WERI-Rb-1 (cell line): ENCODE measurements at regions not wholly inside any gene's neighbourhood (a gene's known extent, or its start where the extent isn't known, plus 50 kb on each side); places are given as distances from the start of the nearest gene placed in this dataset.

ENCODE experiments used
- DNase-seq: peaks from one replicate; pipeline ENCODE4 v3.0.0-alpha.2; 2020
- H3K27ac ChIP-seq: fragments of 250-450 bp; sonication (Bioruptor Pico); 2 replicates; pipeline ENCODE4 v1.5.1; 2020; ENCODE audit warnings: mild to moderate bottlenecking, moderate library complexity
- H3K27me3 ChIP-seq: fragments of 250-450 bp; sonication (Bioruptor Pico); 2 replicates; pipeline ENCODE4 v1.5.1; 2021; ENCODE audit warnings: mild to moderate bottlenecking, low read depth, moderate library complexity; ENCODE audit not compliant: insufficient read depth, severe bottlenecking
- H3K36me3 ChIP-seq: fragments of 250-450 bp; sonication (Bioruptor Pico); 2 replicates; pipeline ENCODE4 v1.5.1; 2020; ENCODE audit warnings: mild to moderate bottlenecking, moderate library complexity
- H3K4me3 ChIP-seq: 2 replicates; pipeline ENCODE4 v1.5.1; 2011; ENCODE audit warnings: low read depth, mild to moderate bottlenecking, control low read depth, low read length
- H3K9me3 ChIP-seq: fragments of 250-450 bp; sonication (Bioruptor Pico); 2 replicates; pipeline ENCODE4 v1.5.1; 2021; ENCODE audit warnings: mild to moderate bottlenecking, moderate library complexity; ENCODE audit not compliant: severe bottlenecking
- TF ChIP-seq, protein P1 (sequence below): IDR thresholded peaks from 2 replicates; pipeline ENCODE4 v1.5.1; 2011; ENCODE audit warnings: low read depth, mild to moderate bottlenecking, control low read depth, inconsistent platforms, low read length

DNA sequence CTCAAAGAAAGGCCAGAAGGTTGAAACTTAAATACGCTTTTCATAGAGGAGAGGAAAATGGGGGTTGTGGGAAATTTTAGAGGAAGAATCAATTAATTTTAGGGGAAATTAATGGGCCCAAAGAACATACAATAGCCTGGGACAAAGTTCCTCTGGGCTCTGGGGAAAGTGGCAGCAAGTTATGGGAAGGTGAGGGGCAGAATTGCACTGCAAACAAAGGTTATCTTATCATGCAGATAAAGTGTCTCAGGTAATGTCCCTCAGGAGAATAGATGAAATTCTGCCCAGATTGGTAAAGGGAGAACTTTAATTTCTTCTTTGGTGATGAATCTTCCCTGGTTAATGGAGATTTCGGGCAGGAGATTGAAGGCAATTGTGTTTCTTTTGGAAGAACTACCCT is 326.1 kb upstream of the SLC24A2 start:
- Histone ChIP-seq H3K9me3 (peaks cover 8% of the 10 kb centered on the region), H3K36me3 (no peaks in the 10 kb centered on the region), H3K27me3 (no peaks in the 10 kb centered on the region), H3K27ac (no peak overlapping the region), H3K4me3 (no peak overlapping the region)
- no peak for DNase-seq
- TF ChIP-seq, protein P1, sequence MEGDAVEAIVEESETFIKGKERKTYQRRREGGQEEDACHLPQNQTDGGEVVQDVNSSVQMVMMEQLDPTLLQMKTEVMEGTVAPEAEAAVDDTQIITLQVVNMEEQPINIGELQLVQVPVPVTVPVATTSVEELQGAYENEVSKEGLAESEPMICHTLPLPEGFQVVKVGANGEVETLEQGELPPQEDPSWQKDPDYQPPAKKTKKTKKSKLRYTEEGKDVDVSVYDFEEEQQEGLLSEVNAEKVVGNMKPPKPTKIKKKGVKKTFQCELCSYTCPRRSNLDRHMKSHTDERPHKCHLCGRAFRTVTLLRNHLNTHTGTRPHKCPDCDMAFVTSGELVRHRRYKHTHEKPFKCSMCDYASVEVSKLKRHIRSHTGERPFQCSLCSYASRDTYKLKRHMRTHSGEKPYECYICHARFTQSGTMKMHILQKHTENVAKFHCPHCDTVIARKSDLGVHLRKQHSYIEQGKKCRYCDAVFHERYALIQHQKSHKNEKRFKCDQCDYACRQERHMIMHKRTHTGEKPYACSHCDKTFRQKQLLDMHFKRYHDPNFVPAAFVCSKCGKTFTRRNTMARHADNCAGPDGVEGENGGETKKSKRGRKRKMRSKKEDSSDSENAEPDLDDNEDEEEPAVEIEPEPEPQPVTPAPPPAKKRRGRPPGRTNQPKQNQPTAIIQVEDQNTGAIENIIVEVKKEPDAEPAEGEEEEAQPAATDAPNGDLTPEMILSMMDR, result no peak

- DNase-seq, result no peak
- Histone ChIP-seq H3K27ac (no peak overlapping the region), H3K36me3 (no peaks in the 10 kb centered on the region), H3K4me3 (no peak overlapping the region), H3K9me3 (peaks cover 8% of the 10 kb centered on the region), H3K27me3 (no peaks in the 10 kb centered on the region)
- TF ChIP-seq, protein P1, result no peak
These were observed 323.5 kb upstream of the SLC24A2 start for GRCh38 chr9:20112205-20112783.

DNA sequence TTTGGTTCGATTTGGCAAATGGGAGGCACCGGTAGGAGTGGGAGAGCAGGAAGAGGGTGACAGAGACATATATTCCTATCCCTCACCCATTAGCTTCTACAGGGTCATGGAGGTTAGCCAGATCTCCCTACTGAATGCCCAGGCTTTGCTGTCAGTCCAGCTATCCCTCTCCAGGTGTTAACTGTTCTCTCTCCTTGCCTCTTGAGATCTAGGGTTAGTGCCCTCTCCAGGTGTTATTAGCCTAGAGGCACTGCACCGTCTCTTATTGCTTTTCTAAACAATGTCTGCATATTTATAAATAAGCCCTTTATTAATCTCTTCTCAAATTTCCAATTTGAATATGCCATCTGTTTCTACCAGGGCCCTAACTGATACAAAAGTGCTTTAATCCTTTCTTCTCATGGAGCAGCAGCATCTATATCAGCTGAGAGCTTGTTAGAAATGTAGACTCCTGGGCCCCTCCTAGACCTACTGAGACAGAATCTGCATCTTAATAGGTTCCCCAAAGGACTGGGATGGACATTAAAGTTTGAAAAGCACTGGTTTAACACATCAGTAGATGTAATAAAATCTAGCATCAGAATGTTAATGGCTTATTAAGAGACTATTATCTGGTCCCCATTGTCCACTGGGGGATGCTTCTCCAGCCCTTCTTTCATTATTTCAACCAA is 322.5 kb upstream of the SLC24A2 start:
- H3K36me3 ChIP-seq, result no peaks in the 10 kb centered on the region
- no peak for DNase-seq
- TF ChIP-seq, protein P1, result no peak
- no peak overlapping the region for H3K27ac ChIP-seq
- peaks cover 8% of the 10 kb centered on the region for H3K9me3 ChIP-seq
- no peaks in the 10 kb centered on the region for H3K27me3 ChIP-seq
- H3K4me3 ChIP-seq, result no peak overlapping the region

DNA sequence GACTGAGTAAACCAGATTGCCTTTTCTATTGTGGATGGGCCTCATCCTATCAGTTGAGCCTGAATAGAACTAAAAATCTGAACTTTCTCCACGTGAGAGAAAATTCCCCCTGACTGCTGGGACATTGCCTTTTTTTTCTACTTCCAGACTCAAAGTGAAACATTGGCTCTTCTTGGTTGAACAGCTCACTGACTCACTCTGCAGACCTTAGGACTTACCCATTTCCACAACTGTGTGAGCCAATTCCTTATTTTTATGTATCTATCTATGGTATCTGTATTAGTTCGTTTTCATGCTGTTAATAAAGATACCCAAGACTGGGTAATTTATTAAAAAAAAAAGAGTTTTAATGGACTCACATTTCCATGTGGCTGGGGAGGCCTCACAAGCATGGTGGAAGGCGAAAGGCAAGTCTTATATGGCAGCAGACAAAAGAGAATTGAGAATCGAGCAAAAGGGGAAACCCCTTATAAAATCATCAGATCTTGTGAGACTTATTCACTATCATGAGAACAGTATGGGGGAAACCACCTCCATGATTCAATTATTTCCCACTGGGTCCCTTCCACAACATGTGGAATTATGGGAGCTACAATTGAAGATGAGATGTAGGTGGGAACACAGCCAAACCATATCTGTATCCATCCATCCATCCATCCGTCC is 306.7 kb upstream of the SLC24A2 start:
- Histone ChIP-seq H3K27me3 (no peaks in the 10 kb centered on the region), H3K27ac (no peak overlapping the region), H3K4me3 (no peak overlapping the region), H3K9me3 (no peaks in the 10 kb centered on the region), H3K36me3 (no peaks in the 10 kb centered on the region)
- no peak for DNase-seq
- TF ChIP-seq, protein P1, result no peak

DNA sequence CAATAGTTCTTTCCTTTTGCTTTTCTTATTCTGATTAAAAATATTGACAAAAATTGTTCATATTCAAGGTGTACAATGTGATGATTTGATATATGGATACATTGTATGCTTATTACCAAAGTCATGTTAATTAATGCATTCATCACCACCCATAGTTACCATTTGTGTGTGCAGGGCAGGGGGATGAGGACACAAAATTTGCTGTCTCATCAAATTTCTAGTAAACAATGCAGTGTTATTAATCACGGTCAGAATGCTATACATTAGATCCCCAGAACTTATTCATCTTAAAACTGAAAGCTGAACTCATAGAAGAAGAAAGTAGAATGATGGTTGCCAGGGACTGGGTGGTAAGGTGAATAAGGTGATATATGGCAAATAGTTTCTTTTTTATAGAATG is 303.7 kb upstream of the SLC24A2 start:
- no peaks in the 10 kb centered on the region for H3K36me3 ChIP-seq
- DNase-seq, result no peak
- H3K4me3 ChIP-seq, result no peak overlapping the region
- no peaks in the 10 kb centered on the region for H3K9me3 ChIP-seq
- TF ChIP-seq, protein P1, result no peak
- H3K27me3 ChIP-seq, result no peaks in the 10 kb centered on the region
- H3K27ac ChIP-seq, result no peak overlapping the region
